Neural cell (in vitro differentiated cells): ENCODE measurements at regions not wholly inside any gene's neighbourhood (a gene's known extent, or its start where the extent isn't known, plus 50 kb on each side); places are given as distances from the start of the nearest gene placed in this dataset.

ENCODE experiments used
- H2AFZ ChIP-seq: fragments of 200-600, 300-800 bp; sonication (generic), shearing (Covaris generic); 2 replicates; pipeline ENCODE4 v1.6.0; 2014; ENCODE audit warnings: low read depth, mild to moderate bottlenecking, antibody characterized with exemption, low read length, moderate library complexity
- H3F3A ChIP-seq: fragments of 200-600 bp; shearing (Covaris generic); 2 replicates; pipeline ENCODE4 v1.6.1; 2016; ENCODE audit warnings: mild to moderate bottlenecking, moderate library complexity, mixed read lengths, antibody characterized with exemption, low read length; ENCODE audit not compliant: insufficient read depth, poor library complexity, severe bottlenecking
- H3K27ac ChIP-seq: fragments of 200-600, 300-800 bp; sonication (generic), shearing (Covaris generic); 2 replicates; pipeline ENCODE4 v1.5.1; 2014; ENCODE audit warnings: mild to moderate bottlenecking, low read length, moderate library complexity
- H3K27me3 ChIP-seq: fragments of 300-800, 200-600 bp; sonication (generic), shearing (Covaris generic); 2 replicates; pipeline ENCODE4 v1.6.0; 2014; ENCODE audit warnings: mild to moderate bottlenecking, low read depth, low read length, moderate library complexity; ENCODE audit not compliant: insufficient read depth
- H3K36me3 ChIP-seq: fragments of 300-800, 200-600 bp; sonication (generic), shearing (Covaris generic); 2 replicates; pipeline ENCODE4 v1.5.1; 2014; ENCODE audit warnings: mild to moderate bottlenecking, antibody characterized with exemption, low read length, moderate library complexity; ENCODE audit not compliant: insufficient read depth
- H3K4me2 ChIP-seq: fragments of 300-800, 200-600 bp; sonication (generic), shearing (Covaris generic); 2 replicates; pipeline ENCODE4 v1.6.0; 2014; ENCODE audit warnings: mild to moderate bottlenecking, low read length
- H3K4me3 ChIP-seq: fragments of 300-800, 200-600 bp; sonication (generic), shearing (Covaris generic); 2 replicates; pipeline ENCODE4 v1.5.1; 2014; ENCODE audit warnings: mild to moderate bottlenecking, low read length, moderate library complexity
- H3K79me2 ChIP-seq: fragments of 200-600 bp; shearing (Covaris generic); replicated peaks from 2 replicates; pipeline ENCODE4 v1.6.0; 2014; ENCODE audit warnings: mild to moderate bottlenecking, low read length, moderate library complexity; ENCODE audit not compliant: insufficient read depth
- H3K9ac ChIP-seq: fragments of 300-800, 200-600 bp; sonication (generic), shearing (Covaris generic); 2 replicates; pipeline ENCODE4 v1.6.1; 2016; ENCODE audit warnings: mild to moderate bottlenecking, low read length, mixed read lengths
- H3K9me2 ChIP-seq: fragments of 200-600 bp; shearing (Covaris generic); 2 replicates; pipeline ENCODE4 v1.6.1; 2016; ENCODE audit warnings: mild to moderate bottlenecking, low read length, mixed read lengths; ENCODE audit not compliant: insufficient read depth
- H3K9me3 ChIP-seq: fragments of 200-600, 300-800 bp; sonication (generic), shearing (Covaris generic); 2 replicates; pipeline ENCODE4 v1.6.1; 2016; ENCODE audit warnings: mild to moderate bottlenecking, mixed run types, low read length, moderate library complexity, mixed read lengths
- H4K20me1 ChIP-seq: fragments of 200-600 bp; shearing (Covaris generic); 2 replicates; pipeline ENCODE4 v1.6.1; 2016; ENCODE audit warnings: mild to moderate bottlenecking, mixed run types; ENCODE audit not compliant: insufficient read depth
- CTCF ChIP-seq: fragments of 450-650 bp; IDR thresholded peaks from 2 replicates; pipeline ENCODE4 v1.5.1; 2014; ENCODE audit warnings: antibody characterized with exemption, mild to moderate bottlenecking, moderate library complexity; ENCODE audit not compliant: poor library complexity, severe bottlenecking
- EP300 ChIP-seq: fragments of 450-650 bp; conservative IDR thresholded peaks from 2 replicates; pipeline ENCODE4 v1.6.1; 2014; ENCODE audit warnings: antibody characterized with exemption, mild to moderate bottlenecking, moderate library complexity; ENCODE audit not compliant: poor library complexity, severe bottlenecking
- EZH2 ChIP-seq: fragments of 200-600, 300-800 bp; shearing (Covaris generic), sonication (generic); IDR thresholded peaks from 2 replicates; pipeline ENCODE4 v1.6.1; 2014; ENCODE audit warnings: antibody characterized with exemption, low read length, borderline replicate concordance, mild to moderate bottlenecking; ENCODE audit not compliant: insufficient read depth, poor library complexity, severe bottlenecking
- MXI1 ChIP-seq: fragments of 450-650 bp; conservative IDR thresholded peaks from 2 replicates; pipeline ENCODE4 v1.6.1; 2014; ENCODE audit warnings: antibody characterized with exemption, mild to moderate bottlenecking; ENCODE audit not compliant: poor library complexity, severe bottlenecking
- POLR2AphosphoS5 ChIP-seq: IDR thresholded peaks from 2 replicates; pipeline ENCODE4 v1.6.1; 2012
- RAD21 ChIP-seq: fragments of 450-650 bp; conservative IDR thresholded peaks from 2 replicates; pipeline ENCODE4 v1.6.1; 2014; ENCODE audit warnings: antibody characterized with exemption, mild to moderate bottlenecking, moderate library complexity
- REST ChIP-seq: IDR thresholded peaks from 2 replicates; pipeline ENCODE4 v1.6.1; 2012; ENCODE audit warnings: borderline replicate concordance
- SMC3 ChIP-seq: fragments of 450-650 bp; conservative IDR thresholded peaks from 2 replicates; pipeline ENCODE4 v1.6.1; 2014; ENCODE audit warnings: antibody characterized with exemption, mild to moderate bottlenecking, moderate library complexity; ENCODE audit not compliant: poor library complexity
- TAF1 ChIP-seq: IDR thresholded peaks from 2 replicates; pipeline ENCODE4 v1.6.1; 2012; ENCODE audit warnings: low read depth

- TF ChIP-seq EZH2 (no peak), REST (no peak), TAF1 (no peak), EP300 (no peak), RAD21 (no peak), CTCF (no peak), POLR2AphosphoS5 (no peak), MXI1 (no peak), SMC3 (no peak)
- Histone ChIP-seq H3F3A (no peaks in the 10 kb centered on the region), H3K27me3 (no peaks in the 10 kb centered on the region), H3K4me2 (no peak overlapping the region), H3K9me3 (no peaks in the 10 kb centered on the region), H3K9ac (no peak overlapping the region), H2AFZ (no peak overlapping the region), H4K20me1 (no peaks in the 10 kb centered on the region), H3K9me2 (no peaks in the 10 kb centered on the region), H3K4me3 (no peak overlapping the region), H3K27ac (no peak overlapping the region), H3K79me2 (no peaks in the 10 kb centered on the region), H3K36me3 (no peaks in the 10 kb centered on the region)
Measured at GRCh38 chr1:219717536-219717935, 104.6 kb upstream of the ZC3H11B start.

DNA sequence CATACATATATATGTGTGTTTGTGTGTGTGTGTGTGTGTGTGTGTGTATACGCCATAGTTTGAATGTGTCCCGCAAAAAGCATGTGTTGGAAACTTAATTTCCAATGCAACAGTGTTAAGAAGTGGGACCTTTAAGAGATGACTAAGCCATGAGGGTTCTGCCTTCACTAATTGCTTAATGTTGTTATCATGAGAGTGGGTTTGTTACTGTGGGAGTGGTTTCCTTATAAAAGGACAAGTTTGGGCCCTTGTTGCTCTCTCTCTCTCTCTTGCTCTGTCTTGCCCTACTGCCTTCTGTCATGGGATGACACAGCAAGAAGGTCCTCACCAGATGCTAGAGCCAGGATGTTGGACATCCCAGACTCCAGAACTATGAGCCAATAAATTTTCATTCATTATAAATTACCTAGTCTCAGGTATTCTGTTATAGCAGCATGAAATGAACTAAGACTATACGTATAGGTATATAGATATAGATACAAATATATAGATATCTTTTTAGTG is 103.8 kb upstream of the ZC3H11B start:
- no peaks in the 10 kb centered on the region for H3K36me3 ChIP-seq
- no peaks in the 10 kb centered on the region for H3F3A ChIP-seq
- H3K4me2 ChIP-seq = no peak overlapping the region
- TF ChIP-seq REST = no peak
- TF ChIP-seq MXI1 = no peak
- TF ChIP-seq SMC3 = no peak
- TF ChIP-seq EZH2 = no peak
- TF ChIP-seq EP300 = no peak
- no peak for TF ChIP-seq CTCF
- no peak for TF ChIP-seq RAD21
- TF ChIP-seq POLR2AphosphoS5 = no peak
- no peak for TF ChIP-seq TAF1
- H3K27ac ChIP-seq = no peak overlapping the region
- no peaks in the 10 kb centered on the region for H3K9me3 ChIP-seq
- no peaks in the 10 kb centered on the region for H3K27me3 ChIP-seq
- no peaks in the 10 kb centered on the region for H3K79me2 ChIP-seq
- no peak overlapping the region for H3K9ac ChIP-seq
- H3K9me2 ChIP-seq = no peaks in the 10 kb centered on the region
- no peak overlapping the region for H3K4me3 ChIP-seq
- H2AFZ ChIP-seq = no peak overlapping the region
- no peaks in the 10 kb centered on the region for H4K20me1 ChIP-seq
